Astrocyte (in vitro differentiated cells and primary cell): ENCODE measurements at regions not wholly inside any gene's neighbourhood (a gene's known extent, or its start where the extent isn't known, plus 50 kb on each side); places are given as distances from the start of the nearest gene placed in this dataset.
"Not testable (repeated sequence)": the region's sequence is repeated elsewhere in the genome, so short reads cannot be mapped to it uniquely, and the experiment has no call there.

Experiments used
- DNase-seq: peaks from one replicate; pipeline ENCODE4 v3.0.0-alpha.2; 2010; ENCODE audit warnings: low read depth
- FAIRE-seq: peaks from 2 replicates; lab custom pipeline; 2011; peaks lifted over from hg19 to GRCh38; lab: Jason Lieb, UNC
- H2AFZ ChIP-seq: 2 replicates; pipeline ENCODE4 v1.6.0; 2012; ENCODE audit warnings: low read depth, low read length, inconsistent platforms
- H3K27ac ChIP-seq: 2 replicates; pipeline ENCODE4 v1.5.1; 2011; ENCODE audit warnings: low read depth, low read length, inconsistent platforms
- H3K27me3 ChIP-seq: 2 replicates; pipeline ENCODE4 v1.6.0; 2011; ENCODE audit warnings: low read length, inconsistent platforms; ENCODE audit not compliant: insufficient read depth
- H3K36me3 ChIP-seq: 2 replicates; pipeline ENCODE4 v1.5.1; 2011; ENCODE audit warnings: low read length, inconsistent platforms; ENCODE audit not compliant: insufficient read depth
- H3K4me1 ChIP-seq: 2 replicates; pipeline ENCODE4 v1.5.1; 2011; ENCODE audit warnings: low read length, inconsistent platforms; ENCODE audit not compliant: insufficient read depth
- H3K4me2 ChIP-seq: 2 replicates; pipeline ENCODE4 v1.6.0; 2012; ENCODE audit warnings: low read length, inconsistent platforms
- H3K4me3 ChIP-seq: 2 replicates; pipeline ENCODE4 v1.5.1; 2011; ENCODE audit warnings: low read depth, mild to moderate bottlenecking, low read length, inconsistent platforms; ENCODE audit not compliant: insufficient read depth
- H3K79me2 ChIP-seq: 2 replicates; pipeline ENCODE4 v1.6.0; 2012; ENCODE audit warnings: mild to moderate bottlenecking, low read length, inconsistent platforms; ENCODE audit not compliant: insufficient read depth
- H3K9ac ChIP-seq: 2 replicates; pipeline ENCODE4 v1.6.0; 2012; ENCODE audit warnings: mild to moderate bottlenecking, low read length, inconsistent platforms
- H3K9me3 ChIP-seq: 2 replicates; pipeline ENCODE4 v1.5.1; 2012; ENCODE audit warnings: low read depth, mild to moderate bottlenecking, low read length, inconsistent platforms; ENCODE audit not compliant: insufficient read depth
- H4K20me1 ChIP-seq: 2 replicates; pipeline ENCODE4 v1.6.0; 2012; ENCODE audit warnings: low read length, inconsistent platforms; ENCODE audit not compliant: insufficient read depth
- H3K27ac Mint-ChIP-seq: one replicate; pipeline ENCODE4 v1.8.0; 2021; ENCODE audit warnings: mild to moderate bottlenecking, mixed read lengths; ENCODE audit not compliant: unreplicated experiment
- H3K27me3 Mint-ChIP-seq: one replicate; pipeline ENCODE4 v1.8.0; 2021; ENCODE audit warnings: low read depth, mixed read lengths; ENCODE audit not compliant: unreplicated experiment
- H3K36me3 Mint-ChIP-seq: one replicate; pipeline ENCODE4 v1.8.0; 2021; ENCODE audit warnings: low read depth, mixed read lengths; ENCODE audit not compliant: unreplicated experiment
- H3K4me1 Mint-ChIP-seq: one replicate; pipeline ENCODE4 v1.8.0; 2021; ENCODE audit warnings: low read depth, mixed read lengths; ENCODE audit not compliant: unreplicated experiment
- H3K4me3 Mint-ChIP-seq: one replicate; pipeline ENCODE4 v1.8.0; 2021; ENCODE audit warnings: mild to moderate bottlenecking, moderate library complexity, mixed read lengths; ENCODE audit not compliant: unreplicated experiment
- H3K9me3 Mint-ChIP-seq: one replicate; pipeline ENCODE4 v1.8.0; 2021; ENCODE audit warnings: mild to moderate bottlenecking, mixed read lengths; ENCODE audit not compliant: unreplicated experiment
- CTCF ChIP-seq: IDR thresholded peaks from 2 replicates; pipeline ENCODE4 v1.5.1; 2011; ENCODE audit warnings: low read depth, mild to moderate bottlenecking, inconsistent platforms, low read length, moderate library complexity; ENCODE audit not compliant: insufficient read depth
- EZH2 ChIP-seq: IDR thresholded peaks from 2 replicates; pipeline ENCODE4 v1.6.1; 2012; ENCODE audit warnings: mild to moderate bottlenecking, low read length, inconsistent platforms; ENCODE audit not compliant: insufficient read depth

DNA sequence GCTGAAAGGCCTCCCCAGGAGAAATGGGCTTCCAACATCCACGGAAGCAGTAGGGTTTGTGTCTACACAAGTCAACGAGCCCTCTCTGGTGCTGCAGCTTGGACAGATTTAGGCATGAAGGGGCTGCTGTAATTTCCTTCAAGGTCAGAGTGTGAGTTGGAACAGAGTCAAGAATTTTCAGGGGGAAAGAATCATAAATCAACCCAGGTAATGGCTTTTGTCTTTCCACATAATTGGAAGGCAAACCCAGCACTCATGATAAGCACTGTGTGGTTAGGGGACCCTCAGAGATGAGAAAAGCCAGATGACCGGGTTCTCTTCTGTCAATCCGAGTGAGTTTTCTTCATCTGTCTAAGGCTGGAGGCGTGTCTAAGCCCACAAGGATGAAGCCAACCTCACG, 78.6 kb upstream of the MXRA5 start:
- H4K20me1 ChIP-seq: no peaks in the 10 kb centered on the region
- H3K27ac ChIP-seq: no peak overlapping the region
- FAIRE-seq (no peak), DNase-seq (no peak)
- no peak overlapping the region for H3K9ac ChIP-seq
- H3K4me3 Mint-ChIP-seq: no peak overlapping the region
- H3K4me2 ChIP-seq: no peak overlapping the region
- H3K9me3 ChIP-seq: no peaks in the 10 kb centered on the region
- H3K36me3 ChIP-seq: no peaks in the 10 kb centered on the region
- no peaks in the 10 kb centered on the region for H3K4me1 Mint-ChIP-seq
- H3K4me3 ChIP-seq: no peak overlapping the region
- TF ChIP-seq CTCF (no peak), EZH2 (no peak)
- H3K79me2 ChIP-seq: no peaks in the 10 kb centered on the region
- H3K9me3 Mint-ChIP-seq: no peaks in the 10 kb centered on the region
- no peaks in the 10 kb centered on the region for H3K36me3 Mint-ChIP-seq
- no peak overlapping the region for H3K27ac Mint-ChIP-seq
- H3K4me1 ChIP-seq: no peaks in the 10 kb centered on the region
- H2AFZ ChIP-seq: no peak overlapping the region
- no peaks in the 10 kb centered on the region for H3K27me3 Mint-ChIP-seq
- no peaks in the 10 kb centered on the region for H3K27me3 ChIP-seq

GRCh38 chrX:3420316-3420715, 73.9 kb upstream of the MXRA5 start:
- H3K79me2 ChIP-seq: no peaks in the 10 kb centered on the region
- no peaks in the 10 kb centered on the region for H3K36me3 ChIP-seq
- H3K4me3 ChIP-seq: no peak overlapping the region
- no peak overlapping the region for H3K4me3 Mint-ChIP-seq
- no peaks in the 10 kb centered on the region for H3K4me1 ChIP-seq
- no peak for TF ChIP-seq CTCF
- TF ChIP-seq EZH2: no peak
- no peak overlapping the region for H2AFZ ChIP-seq
- H3K9ac ChIP-seq: no peak overlapping the region
- no peaks in the 10 kb centered on the region for H3K36me3 Mint-ChIP-seq
- H3K27ac Mint-ChIP-seq: no peak overlapping the region
- H3K27me3 ChIP-seq: no peaks in the 10 kb centered on the region
- H3K27me3 Mint-ChIP-seq: peaks cover 2% of the 10 kb centered on the region
- H3K9me3 ChIP-seq: no peaks in the 10 kb centered on the region
- no peaks in the 10 kb centered on the region for H3K4me1 Mint-ChIP-seq
- no peak overlapping the region for H3K4me2 ChIP-seq
- H3K27ac ChIP-seq: no peak overlapping the region
- H3K9me3 Mint-ChIP-seq: no peaks in the 10 kb centered on the region
- no peaks in the 10 kb centered on the region for H4K20me1 ChIP-seq
- no peak for FAIRE-seq
- DNase-seq: no peak

GRCh38 chrX:3415011-3415410, 68.6 kb upstream of the MXRA5 start:
- Mint-ChIP-seq H3K27me3 (peaks cover 2% of the 10 kb centered on the region), H3K4me3 (no peak overlapping the region), H3K27ac (no peak overlapping the region), H3K4me1 (no peaks in the 10 kb centered on the region), H3K36me3 (no peaks in the 10 kb centered on the region), H3K9me3 (no peaks in the 10 kb centered on the region)
- H3K9ac ChIP-seq: no peak overlapping the region
- no peak overlapping the region for H2AFZ ChIP-seq
- no peaks in the 10 kb centered on the region for H3K27me3 ChIP-seq
- H3K79me2 ChIP-seq: no peaks in the 10 kb centered on the region
- peak; percentile 95 for FAIRE-seq
- peak; percentile 8 for DNase-seq
- H3K27ac ChIP-seq: no peak overlapping the region
- no peaks in the 10 kb centered on the region for H3K36me3 ChIP-seq
- no peaks in the 10 kb centered on the region for H3K4me1 ChIP-seq
- H4K20me1 ChIP-seq: no peaks in the 10 kb centered on the region
- H3K4me2 ChIP-seq: no peak overlapping the region
- no peak for TF ChIP-seq EZH2
- TF ChIP-seq CTCF: no peak
- no peaks in the 10 kb centered on the region for H3K9me3 ChIP-seq
- no peak overlapping the region for H3K4me3 ChIP-seq

- not testable (repeated sequence) for H2AFZ ChIP-seq, H3K4me3 Mint-ChIP-seq, H4K20me1 ChIP-seq, FAIRE-seq, H3K27ac ChIP-seq, DNase-seq, H3K4me2 ChIP-seq, H3K4me1 Mint-ChIP-seq, H3K27ac Mint-ChIP-seq, H3K27me3 ChIP-seq, H3K4me3 ChIP-seq, H3K36me3 ChIP-seq, H3K36me3 Mint-ChIP-seq, H3K27me3 Mint-ChIP-seq, H3K79me2 ChIP-seq, H3K9me3 ChIP-seq, H3K4me1 ChIP-seq, H3K9ac ChIP-seq, H3K9me3 Mint-ChIP-seq
These were observed 65.2 kb upstream of the MXRA5 start for GRCh38 chrX:3411626-3412025.
